ENCODE measurements at regions not wholly inside any gene's neighbourhood (a gene's known extent, or its start where the extent isn't known, plus 50 kb on each side); places are given as distances from the start of the nearest gene placed in this dataset.

DNA sequence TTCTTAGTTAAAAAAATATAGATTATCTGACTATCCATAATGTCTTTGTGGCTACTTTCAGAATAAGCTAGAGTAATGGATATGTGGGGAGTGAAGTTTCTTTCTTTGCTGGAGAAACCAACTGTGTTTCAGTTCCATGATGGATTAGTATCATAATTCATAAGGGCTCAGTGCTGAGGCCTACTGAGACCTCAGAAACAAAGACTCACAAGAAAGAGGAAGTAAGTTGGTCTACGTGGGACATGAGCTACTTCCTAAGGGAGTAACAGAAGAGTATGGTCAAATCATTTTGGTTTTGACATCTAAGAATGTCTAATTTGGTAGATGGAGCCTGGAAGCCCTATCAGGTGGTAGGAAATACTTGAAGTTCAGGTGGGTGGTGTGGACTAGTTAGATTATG is 99.0 kb upstream of the HTR2A start:
- Histone ChIP-seq H3K4me1 (ENCODE audit: insufficient read depth, low read length) (no peaks in the 10 kb centered on the region), H3K4me3 (ENCODE audit: low read length) (no peak overlapping the region), H3K36me3 (ENCODE audit: insufficient read depth, low read length) (no peaks in the 10 kb centered on the region), H3K27ac (ENCODE audit: low read depth in 1 of 2, low read length in 2 of 2) (no peak overlapping the region), H3K27me3 (ENCODE audit: control insufficient read depth in 1 of 2, insufficient read depth in 2 of 2, low read length in 2 of 2) (no peaks in the 10 kb centered on the region), H3K9me3 (ENCODE audit: control insufficient read depth in 1 of 2, insufficient read depth in 1 of 2, low read length in 2 of 2) (no peaks in the 10 kb centered on the region)
- H3K4me3 Mint-ChIP-seq, result no peak overlapping the region
- H3K27ac Mint-ChIP-seq, result no peak overlapping the region
- ChIA-PET CTCF (no interaction called here), POLR2A (no interaction called here)
- no peaks in the 10 kb centered on the region for H3K4me1 Mint-ChIP-seq (ENCODE audit: low read depth)
- TF ChIP-seq, protein P1, sequence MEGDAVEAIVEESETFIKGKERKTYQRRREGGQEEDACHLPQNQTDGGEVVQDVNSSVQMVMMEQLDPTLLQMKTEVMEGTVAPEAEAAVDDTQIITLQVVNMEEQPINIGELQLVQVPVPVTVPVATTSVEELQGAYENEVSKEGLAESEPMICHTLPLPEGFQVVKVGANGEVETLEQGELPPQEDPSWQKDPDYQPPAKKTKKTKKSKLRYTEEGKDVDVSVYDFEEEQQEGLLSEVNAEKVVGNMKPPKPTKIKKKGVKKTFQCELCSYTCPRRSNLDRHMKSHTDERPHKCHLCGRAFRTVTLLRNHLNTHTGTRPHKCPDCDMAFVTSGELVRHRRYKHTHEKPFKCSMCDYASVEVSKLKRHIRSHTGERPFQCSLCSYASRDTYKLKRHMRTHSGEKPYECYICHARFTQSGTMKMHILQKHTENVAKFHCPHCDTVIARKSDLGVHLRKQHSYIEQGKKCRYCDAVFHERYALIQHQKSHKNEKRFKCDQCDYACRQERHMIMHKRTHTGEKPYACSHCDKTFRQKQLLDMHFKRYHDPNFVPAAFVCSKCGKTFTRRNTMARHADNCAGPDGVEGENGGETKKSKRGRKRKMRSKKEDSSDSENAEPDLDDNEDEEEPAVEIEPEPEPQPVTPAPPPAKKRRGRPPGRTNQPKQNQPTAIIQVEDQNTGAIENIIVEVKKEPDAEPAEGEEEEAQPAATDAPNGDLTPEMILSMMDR (IDR thresholded peaks at IDR 0.05), result no peak
- no peaks in the 10 kb centered on the region for H3K9me3 Mint-ChIP-seq
- intact Hi-C loops (cut with DNase I, micrococcal nuclease), result no loop called here
- ATAC-seq (ENCODE audit: poor library complexity) (no peak), DNase-seq (no peak)
- H3K36me3 Mint-ChIP-seq (ENCODE audit: low read depth), result no peaks in the 10 kb centered on the region
- peaks cover under 1% of the 10 kb centered on the region for H3K27me3 Mint-ChIP-seq

DNA sequence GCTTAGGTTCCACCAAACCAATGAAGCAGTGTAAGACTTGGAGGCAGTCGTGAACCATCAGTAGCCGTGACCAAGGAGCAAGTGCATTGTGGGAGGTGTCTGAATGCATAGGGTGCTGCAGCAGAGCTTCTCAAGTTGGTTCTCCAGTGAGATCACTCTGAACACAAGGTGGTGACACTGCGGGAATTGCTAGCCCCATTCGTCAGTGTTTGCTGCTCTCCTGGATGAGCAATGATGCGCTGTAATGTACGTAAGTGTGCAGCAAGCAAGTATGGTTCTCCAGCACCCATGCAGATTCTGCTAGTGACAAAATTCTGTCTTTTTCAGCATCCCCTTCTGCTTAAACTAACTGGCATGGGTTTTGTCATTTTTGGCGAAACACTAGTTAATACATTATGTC is 97.6 kb upstream of the HTR2A start:
- Histone ChIP-seq H3K9me3 (ENCODE audit: control insufficient read depth in 1 of 2, insufficient read depth in 1 of 2, low read length in 2 of 2) (no peaks in the 10 kb centered on the region), H3K36me3 (ENCODE audit: insufficient read depth, low read length) (no peaks in the 10 kb centered on the region), H3K27me3 (ENCODE audit: control insufficient read depth in 1 of 2, insufficient read depth in 2 of 2, low read length in 2 of 2) (no peaks in the 10 kb centered on the region), H3K4me1 (ENCODE audit: insufficient read depth, low read length) (no peaks in the 10 kb centered on the region), H3K27ac (ENCODE audit: low read depth in 1 of 2, low read length in 2 of 2) (no peak overlapping the region), H3K4me3 (ENCODE audit: low read length) (no peak overlapping the region)
- H3K4me3 Mint-ChIP-seq, result no peak overlapping the region
- TF ChIP-seq, protein P1 (IDR thresholded peaks at IDR 0.05), result no peak
- no peak for DNase-seq
- ChIA-PET POLR2A (no interaction called here), CTCF (no interaction called here)
- no peak overlapping the region for H3K27ac Mint-ChIP-seq
- no peaks in the 10 kb centered on the region for H3K9me3 Mint-ChIP-seq
- no peaks in the 10 kb centered on the region for H3K36me3 Mint-ChIP-seq (ENCODE audit: low read depth)
- H3K4me1 Mint-ChIP-seq (ENCODE audit: low read depth), result no peaks in the 10 kb centered on the region
- no peak for ATAC-seq (ENCODE audit: poor library complexity)
- peaks cover 8% of the 10 kb centered on the region for H3K27me3 Mint-ChIP-seq
- intact Hi-C loops (cut with DNase I, micrococcal nuclease), result no loop called here

DNA sequence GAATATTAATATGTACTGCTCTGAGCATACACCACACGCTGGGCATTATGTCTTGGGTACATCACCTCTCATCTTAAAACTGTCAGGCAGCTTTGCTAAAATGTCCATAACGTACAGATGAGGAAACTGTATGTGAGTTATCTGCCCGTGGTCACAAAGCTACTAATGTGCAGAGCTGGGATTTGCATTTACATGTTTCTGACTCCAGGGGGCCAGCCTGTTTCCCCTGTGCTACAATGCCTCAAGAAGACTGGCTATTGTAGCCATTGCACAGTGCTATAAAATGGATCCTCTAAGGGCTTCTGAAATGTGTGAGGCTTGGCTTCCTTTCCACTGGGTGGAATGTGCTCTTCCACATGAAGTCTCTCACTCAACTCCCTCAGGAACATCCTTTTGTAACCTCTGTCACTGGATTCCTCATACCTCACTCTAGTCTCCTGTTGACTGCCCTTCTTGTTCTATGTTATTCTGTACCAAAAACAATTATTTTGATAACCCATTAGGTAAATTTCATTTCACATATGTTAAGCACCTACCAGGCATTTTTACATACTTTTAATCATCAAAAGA is 95.6 kb upstream of the HTR2A start:
- intact Hi-C loops (cut with DNase I, micrococcal nuclease), result no loop called here
- Mint-ChIP-seq H3K4me3 (no peak overlapping the region), H3K27ac (no peak overlapping the region), H3K9me3 (no peaks in the 10 kb centered on the region), H3K27me3 (peaks cover 12% of the 10 kb centered on the region), H3K4me1 (ENCODE audit: low read depth) (no peaks in the 10 kb centered on the region), H3K36me3 (ENCODE audit: low read depth) (no peaks in the 10 kb centered on the region)
- Histone ChIP-seq H3K9me3 (ENCODE audit: control insufficient read depth in 1 of 2, insufficient read depth in 1 of 2, low read length in 2 of 2) (no peaks in the 10 kb centered on the region), H3K4me3 (ENCODE audit: low read length) (no peak overlapping the region), H3K27ac (ENCODE audit: low read depth in 1 of 2, low read length in 2 of 2) (no peak overlapping the region), H3K27me3 (ENCODE audit: control insufficient read depth in 1 of 2, insufficient read depth in 2 of 2, low read length in 2 of 2) (no peaks in the 10 kb centered on the region), H3K4me1 (ENCODE audit: insufficient read depth, low read length) (no peaks in the 10 kb centered on the region), H3K36me3 (ENCODE audit: insufficient read depth, low read length) (no peaks in the 10 kb centered on the region)
- POLR2A ChIA-PET, result no interaction called here
- ATAC-seq (ENCODE audit: poor library complexity) (no peak), DNase-seq (no peak)
- CTCF ChIA-PET, result no interaction called here
- TF ChIP-seq, protein P1 (IDR thresholded peaks at IDR 0.05), result no peak
